Lung (tissue), 11 donors: ENCODE measurements at regions not wholly inside any gene's neighbourhood (a gene's known extent, or its start where the extent isn't known, plus 50 kb on each side); places are given as distances from the start of the nearest gene placed in this dataset.

ENCODE experiments used
- ATAC-seq: fragments of 200-7000 bp; cut with Tn5 transposase; one replicate; pipeline ENCODE4 v1.9.1; 2020; ENCODE audit warnings: moderate number of reproducible peaks; ENCODE audit not compliant: insufficient read depth, low FRiP score
- DNase-seq, 3 donors: peaks; one replicate each; pipeline ENCODE4 v3.0.0-alpha.2; 2013 to 2017
- H3K27ac ChIP-seq, 2 donors: one replicate each; pipeline ENCODE4 v1.5.1; 2013; ENCODE audit warnings: mild to moderate bottlenecking in 2 of 2, moderate library complexity in 2 of 2, control low read depth in 1 of 2, inconsistent platforms in 1 of 2, low read depth in 1 of 2, low read length in 1 of 2
- H3K27me3 ChIP-seq, 3 donors: one replicate each; pipeline ENCODE4 v1.5.1; 2013; ENCODE audit warnings: low read length in 2 of 3; ENCODE audit not compliant: control insufficient read depth in 3 of 3, insufficient read depth in 3 of 3
- H3K36me3 ChIP-seq, 4 donors: one replicate each; pipeline ENCODE4 v1.5.1; 2013; ENCODE audit warnings: low read length in 4 of 4, mild to moderate bottlenecking in 1 of 4, moderate library complexity in 1 of 4; ENCODE audit not compliant: control insufficient read depth in 4 of 4, insufficient read depth in 4 of 4
- H3K4me1 ChIP-seq, 5 donors: one replicate each; pipeline ENCODE4 v1.5.1; 2013; ENCODE audit warnings: low read length in 5 of 5, mild to moderate bottlenecking in 2 of 5, moderate library complexity in 1 of 5; ENCODE audit not compliant: control insufficient read depth in 5 of 5, insufficient read depth in 5 of 5
- H3K4me3 ChIP-seq: one replicate; pipeline ENCODE4 v1.5.1; 2013; ENCODE audit warnings: mild to moderate bottlenecking, control low read depth, moderate library complexity
- H3K9ac ChIP-seq, 2 donors: one replicate each; pipeline ENCODE4 v1.5.1; 2013; ENCODE audit warnings: low read length in 2 of 2, control low read depth in 1 of 2; ENCODE audit not compliant: insufficient read depth in 1 of 2
- H3K9me3 ChIP-seq, 4 donors: one replicate each; pipeline ENCODE4 v1.5.1; 2013; ENCODE audit warnings: low read length in 3 of 4, mild to moderate bottlenecking in 1 of 4, moderate library complexity in 1 of 4; ENCODE audit not compliant: control insufficient read depth in 4 of 4, insufficient read depth in 3 of 4
- CTCF ChIP-seq: IDR thresholded peaks from 2 replicates; pipeline ENCODE4 v1.5.1; 2012; ENCODE audit warnings: mild to moderate bottlenecking; ENCODE audit errors: control extremely low read depth, extremely low read depth
- WGBS, 2 donors: extraction: QIAGEN DNeasy Blood & Tissue Kit; methylation state at CpG; one replicate each; pipeline ENCODE4 v1.1.7; 2013; 5-methylcytosine and 5-hydroxymethylcytosine counted together
- donor health status: control.
- donor health status: control.
- donor health status: Bipolar disorder and iron deficiency.
- donor health status: healthy.
- donor health status: DM: yes; HTN: yes; CAD: no.

- 80 to 85% methylated on average over 3 of the region's 3 CpGs for WGBS, 2 donors
- TF ChIP-seq CTCF: no peak
- no peak for ATAC-seq
These were observed 71.8 kb downstream of the FUNDC1 start for GRCh38 chrX:44470816-44471215.

GRCh38 chrX:44462850-44463249 lies 79.8 kb downstream of the FUNDC1 start:
- H3K4me3 ChIP-seq: no peak overlapping the region
- DNase-seq: peak; percentile 15 to 59 (median 22)
- ATAC-seq: no peak
- H3K27ac ChIP-seq: no peak overlapping the region
- H3K27me3 ChIP-seq: peaks cover 0 to 20% (median 0%) of the 10 kb centered on the region in 3 donors
- H3K9ac ChIP-seq: no peak overlapping the region
- 26 to 39% methylated on average over 4 of the region's 4 CpGs for WGBS, 2 donors
- no peaks in the 10 kb centered on the region for H3K36me3 ChIP-seq
- H3K4me1 ChIP-seq: no peaks in the 10 kb centered on the region
- peaks cover 0 to 1% (median 0%) of the 10 kb centered on the region in 4 donors for H3K9me3 ChIP-seq
- TF ChIP-seq CTCF: no peak

More at GRCh38 chrX:44470816-44471215, 71.8 kb downstream of the FUNDC1 start:
- no peaks in the 10 kb centered on the region for H3K4me1 ChIP-seq
- no peak for DNase-seq
- H3K27me3 ChIP-seq: peaks cover 0 to 23% (median 4%) of the 10 kb centered on the region in 3 donors
- H3K4me3 ChIP-seq: no peak overlapping the region
- H3K36me3 ChIP-seq: no peaks in the 10 kb centered on the region
- no peaks in the 10 kb centered on the region for H3K9me3 ChIP-seq
- H3K27ac ChIP-seq: no peak overlapping the region
- H3K9ac ChIP-seq: no peak overlapping the region

- TF ChIP-seq CTCF: no peak
- no peak overlapping the region for H3K4me3 ChIP-seq
- no peaks in the 10 kb centered on the region for H3K36me3 ChIP-seq
- WGBS, 2 donors: 86 to 93% methylated on average over 5 of the region's 5 CpGs
- H3K9me3 ChIP-seq: peaks cover 0 to 3% (median 0%) of the 10 kb centered on the region in 4 donors
- H3K4me1 ChIP-seq: no peaks in the 10 kb centered on the region
- DNase-seq (no peak), ATAC-seq (no peak)
- no peak overlapping the region for H3K27ac ChIP-seq
- peaks cover 0 to 10% (median 0%) of the 10 kb centered on the region in 3 donors for H3K27me3 ChIP-seq
- no peak overlapping the region for H3K9ac ChIP-seq
These were observed 83.2 kb downstream of the FUNDC1 start for GRCh38 chrX:44459501-44459900.

GRCh38 chrX:44456685-44457084 lies 86.0 kb downstream of the FUNDC1 start:
- H3K36me3 ChIP-seq: no peaks in the 10 kb centered on the region
- H3K27me3 ChIP-seq: no peaks in the 10 kb centered on the region
- 55 to 66% methylated on average over 4 of the region's 4 CpGs for WGBS, 2 donors
- no peak overlapping the region for H3K27ac ChIP-seq
- peaks cover 0 to 3% (median 0%) of the 10 kb centered on the region in 4 donors for H3K9me3 ChIP-seq
- H3K4me3 ChIP-seq: no peak overlapping the region
- DNase-seq: no peak
- ATAC-seq: no peak
- H3K4me1 ChIP-seq: no peaks in the 10 kb centered on the region
- H3K9ac ChIP-seq: no peak overlapping the region
- TF ChIP-seq CTCF: no peak
